ENCODE measurements at regions not wholly inside any gene's neighbourhood (a gene's known extent, or its start where the extent isn't known, plus 50 kb on each side); places are given as distances from the start of the nearest gene placed in this dataset.
"Not testable (repeated sequence)": the region's sequence is repeated elsewhere in the genome, so short reads cannot be mapped to it uniquely, and the experiment has no call there.

- not testable (repeated sequence) for TF ChIP-seq EZH2 (IDR thresholded peaks at IDR 0.05; ENCODE audit: insufficient read depth, poor library complexity, severe bottlenecking); EZH2phosphoT487 (IDR thresholded peaks at IDR 0.05; ENCODE audit: insufficient read depth, low read depth)
These were observed 450.1 kb downstream of the C12orf50 start for GRCh38 chr12:87579091-87579490.
